Gastroesophageal sphincter (tissue), 3 donors: ENCODE measurements at regions not wholly inside any gene's neighbourhood (a gene's known extent, or its start where the extent isn't known, plus 50 kb on each side); places are given as distances from the start of the nearest gene placed in this dataset.

Experiments used
- EP300 ChIP-seq: sonication (generic); formaldehyde crosslinking; IDR thresholded peaks from one replicate; pipeline ENCODE4 v1.6.1; 2017; ENCODE audit warnings: antibody characterized with exemption, mild to moderate bottlenecking
- POLR2A ChIP-seq, 2 donors: fragments of 450-650 bp; IDR thresholded peaks; one replicate each; pipeline ENCODE4 v1.6.1; 2017; ENCODE audit warnings: antibody characterized with exemption in 2 of 2, mild to moderate bottlenecking in 2 of 2, moderate library complexity in 1 of 2
- POLR2AphosphoS5 ChIP-seq: sonication (generic); formaldehyde crosslinking; IDR thresholded peaks from one replicate; pipeline ENCODE4 v1.6.1; 2017; ENCODE audit warnings: antibody characterized with exemption
- TF ChIP-seq, protein P1 (sequence below), 4 experiments: fragments of 200-600 bp in 2 of 4; fragments of 450-650 bp in 2 of 4; sonication (generic) in 1 of 4; IDR thresholded peaks; one replicate each; pipeline ENCODE4 v1.5.1; 2017 to 2019; ENCODE audit warnings: antibody characterized with exemption in 4 of 4, mild to moderate bottlenecking in 2 of 4, moderate library complexity in 2 of 4

GRCh38 chr11:70597751-70598625 lies 199.7 kb downstream of the CTTN start:
- TF ChIP-seq POLR2A (IDR thresholded peaks at IDR 0.05) = no peak
- TF ChIP-seq, protein P1, sequence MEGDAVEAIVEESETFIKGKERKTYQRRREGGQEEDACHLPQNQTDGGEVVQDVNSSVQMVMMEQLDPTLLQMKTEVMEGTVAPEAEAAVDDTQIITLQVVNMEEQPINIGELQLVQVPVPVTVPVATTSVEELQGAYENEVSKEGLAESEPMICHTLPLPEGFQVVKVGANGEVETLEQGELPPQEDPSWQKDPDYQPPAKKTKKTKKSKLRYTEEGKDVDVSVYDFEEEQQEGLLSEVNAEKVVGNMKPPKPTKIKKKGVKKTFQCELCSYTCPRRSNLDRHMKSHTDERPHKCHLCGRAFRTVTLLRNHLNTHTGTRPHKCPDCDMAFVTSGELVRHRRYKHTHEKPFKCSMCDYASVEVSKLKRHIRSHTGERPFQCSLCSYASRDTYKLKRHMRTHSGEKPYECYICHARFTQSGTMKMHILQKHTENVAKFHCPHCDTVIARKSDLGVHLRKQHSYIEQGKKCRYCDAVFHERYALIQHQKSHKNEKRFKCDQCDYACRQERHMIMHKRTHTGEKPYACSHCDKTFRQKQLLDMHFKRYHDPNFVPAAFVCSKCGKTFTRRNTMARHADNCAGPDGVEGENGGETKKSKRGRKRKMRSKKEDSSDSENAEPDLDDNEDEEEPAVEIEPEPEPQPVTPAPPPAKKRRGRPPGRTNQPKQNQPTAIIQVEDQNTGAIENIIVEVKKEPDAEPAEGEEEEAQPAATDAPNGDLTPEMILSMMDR (IDR thresholded peaks at IDR 0.05) = no peak
- no peak for TF ChIP-seq EP300
- no peak for TF ChIP-seq POLR2AphosphoS5
